Putamen (tissue), 1 donor: ENCODE measurements at regions not wholly inside any gene's neighbourhood (a gene's known extent, or its start where the extent isn't known, plus 50 kb on each side); places are given as distances from the start of the nearest gene placed in this dataset.

Experiments
- DNase-seq: peaks from one replicate; pipeline ENCODE4 v3.0.0-alpha.2; 2016; ENCODE audit warnings: low spot score

- no peak for DNase-seq
These were observed 82.8 kb upstream of the PRDM11 start for GRCh38 chr11:45063669-45064068.

GRCh38 chr11:45067966-45068365, 78.5 kb upstream of the PRDM11 start:
- no peak for DNase-seq

DNA sequence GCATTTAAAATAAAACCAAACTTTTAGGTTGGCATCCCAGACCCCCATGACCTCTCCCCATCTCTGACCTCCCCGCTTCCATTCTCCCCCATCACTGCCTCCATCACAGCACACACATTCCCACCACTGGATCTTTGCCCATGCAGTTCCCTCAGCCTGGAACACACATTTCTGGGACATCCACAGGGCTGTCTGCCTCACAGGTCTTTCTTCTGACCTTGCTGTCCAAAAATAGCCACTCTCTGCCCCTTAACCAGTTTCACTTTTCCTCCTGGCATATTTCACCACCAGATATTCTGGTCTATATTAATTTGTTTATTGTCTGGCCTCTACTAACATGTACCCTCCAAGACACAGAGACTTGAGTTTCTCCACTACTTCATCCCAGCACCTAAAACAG, 75.2 kb upstream of the PRDM11 start:
- no peak for DNase-seq

DNA sequence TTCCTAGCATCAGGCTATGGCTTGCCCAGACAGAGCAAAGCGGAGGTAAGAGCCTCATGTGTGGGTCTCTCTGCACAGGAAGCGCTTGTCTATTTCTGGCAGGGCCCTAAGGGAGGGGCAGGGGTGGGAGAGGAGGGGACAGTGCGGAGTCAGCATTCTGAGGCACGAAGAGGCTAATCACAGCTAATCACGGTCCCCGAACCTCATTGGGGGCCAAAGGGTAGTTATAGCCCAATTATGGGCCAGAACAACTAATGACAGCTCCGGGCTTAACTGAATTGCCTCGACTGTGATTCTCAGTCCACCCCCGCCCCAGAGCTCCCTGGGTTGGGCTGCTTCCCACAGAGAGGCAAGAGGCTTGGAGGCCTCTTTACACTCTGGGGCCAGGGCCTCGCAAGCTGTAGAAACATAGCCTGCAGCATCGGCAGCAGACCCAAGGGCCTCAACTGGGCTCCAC, 72.7 kb upstream of the PRDM11 start:
- no peak for DNase-seq

- no peak for DNase-seq
These were observed 70.9 kb upstream of the PRDM11 start for GRCh38 chr11:45075519-45075918.

- DNase-seq = no peak
These were observed 70.5 kb upstream of the PRDM11 start for GRCh38 chr11:45075952-45076351.

- DNase-seq = no peak
These were observed 69.7 kb upstream of the PRDM11 start for GRCh38 chr11:45076761-45077160.

GRCh38 chr11:45078236-45079074, 68.0 kb upstream of the PRDM11 start:
- DNase-seq = no peak

- DNase-seq = no peak
These were observed 67.4 kb upstream of the PRDM11 start for GRCh38 chr11:45079075-45079444.

- DNase-seq = no peak
These were observed 66.9 kb upstream of the PRDM11 start for GRCh38 chr11:45079567-45079942.

DNA sequence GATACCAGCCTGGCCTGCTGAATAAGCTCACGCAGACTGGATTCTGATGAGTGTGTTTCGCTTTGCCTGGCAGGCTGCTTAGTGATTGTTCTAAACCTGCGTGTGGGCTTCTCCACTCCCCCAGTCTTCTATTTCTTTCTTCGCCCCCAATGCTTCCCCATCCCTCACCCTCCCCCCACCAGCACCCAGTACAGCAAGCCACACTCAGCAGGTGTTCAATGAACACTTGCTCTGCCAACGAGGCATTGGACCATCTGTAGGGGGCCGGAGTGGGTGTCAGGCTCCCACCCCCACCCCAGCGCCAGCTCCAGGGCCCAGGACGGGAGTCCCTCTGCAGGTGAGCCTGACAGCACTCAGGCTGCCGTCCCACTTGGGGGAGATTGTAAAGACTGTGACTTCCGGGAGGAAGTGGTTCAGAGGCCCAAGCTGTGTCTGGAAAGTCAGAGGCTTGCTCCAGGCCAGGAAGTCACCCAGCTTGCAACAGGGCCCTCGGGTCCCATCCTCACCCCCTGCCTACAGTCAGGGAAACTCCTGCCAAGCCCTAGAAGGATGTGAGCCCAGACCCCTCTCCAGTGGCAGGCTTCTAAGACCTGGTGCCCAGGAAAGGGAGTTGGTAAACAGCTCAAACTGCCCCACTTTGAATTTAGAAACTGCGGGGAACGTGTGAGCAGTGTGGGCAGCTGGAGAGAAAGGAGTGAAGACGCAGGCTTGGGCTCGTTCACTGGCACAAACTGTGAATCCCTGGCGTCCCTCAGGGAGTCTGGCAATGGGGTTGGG, 66.3 kb upstream of the PRDM11 start:
- no peak for DNase-seq

- no peak for DNase-seq
These were observed 63.5 kb upstream of the PRDM11 start for GRCh38 chr11:45082744-45083543.

DNA sequence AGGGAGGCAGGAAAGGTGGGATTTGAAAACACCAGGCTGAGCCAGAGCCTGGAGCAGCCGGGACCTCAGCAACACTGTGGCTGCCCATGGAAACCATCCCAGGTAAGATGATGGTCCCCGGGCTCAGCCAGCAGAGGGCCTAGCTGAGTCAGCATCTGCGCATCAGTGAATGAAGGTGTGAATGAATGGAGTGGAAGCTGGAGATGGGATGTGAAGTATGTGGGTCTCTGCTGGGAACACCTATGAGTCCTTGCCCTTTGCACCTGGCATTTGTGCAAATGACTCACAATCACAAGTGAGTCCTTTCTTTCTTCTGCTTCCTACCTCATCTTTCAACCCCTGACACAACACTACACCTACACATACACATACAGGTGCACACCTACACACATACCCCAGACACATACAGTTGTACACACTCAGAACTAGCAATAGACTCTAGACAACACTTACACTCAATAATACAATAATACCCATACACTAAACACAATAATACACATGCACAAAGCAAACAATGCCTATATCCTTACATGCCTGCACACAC, 62.8 kb upstream of the PRDM11 start:
- no peak for DNase-seq

DNA sequence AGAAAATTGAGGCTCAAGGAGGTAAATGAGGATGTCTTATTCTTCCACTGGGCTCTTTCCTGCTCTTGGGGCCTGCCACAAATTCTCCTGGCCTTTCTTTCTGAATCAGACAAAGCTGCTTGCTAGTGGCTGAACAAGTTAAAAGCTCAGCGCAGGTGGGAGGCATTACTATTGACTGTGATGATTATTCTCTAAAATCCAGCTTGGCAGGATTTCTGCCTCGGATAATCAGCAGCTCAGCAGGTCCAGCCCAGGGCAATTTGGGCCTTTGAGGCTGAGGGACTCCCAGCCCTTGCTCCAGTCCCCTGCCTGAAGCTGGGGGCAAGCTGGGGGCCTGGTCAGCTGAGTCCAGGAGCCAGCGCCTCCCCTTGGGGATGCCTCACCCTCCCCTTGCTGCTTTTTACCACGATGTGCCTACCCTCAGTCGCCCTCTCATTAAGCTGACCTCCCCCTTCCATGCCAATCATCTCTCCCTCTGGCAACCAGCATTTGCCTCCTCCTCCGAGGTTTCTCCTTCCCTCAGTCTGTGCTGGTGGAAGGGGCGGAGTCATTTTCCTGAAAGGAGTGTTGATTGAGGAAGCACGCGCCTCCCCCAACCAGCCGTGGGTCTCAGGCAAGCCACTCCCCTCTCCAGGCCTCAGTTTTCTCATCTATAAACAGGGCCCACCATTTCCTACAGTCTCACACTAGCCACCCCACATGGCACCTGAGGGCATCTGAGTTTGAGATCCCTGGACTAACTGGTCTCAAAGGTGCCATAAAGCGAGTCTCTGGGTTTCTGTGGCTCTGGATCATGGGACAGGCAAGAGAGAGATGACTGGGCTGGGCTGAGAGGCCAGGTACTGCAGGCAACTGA, 60.6 kb upstream of the PRDM11 start:
- no peak for DNase-seq

DNA sequence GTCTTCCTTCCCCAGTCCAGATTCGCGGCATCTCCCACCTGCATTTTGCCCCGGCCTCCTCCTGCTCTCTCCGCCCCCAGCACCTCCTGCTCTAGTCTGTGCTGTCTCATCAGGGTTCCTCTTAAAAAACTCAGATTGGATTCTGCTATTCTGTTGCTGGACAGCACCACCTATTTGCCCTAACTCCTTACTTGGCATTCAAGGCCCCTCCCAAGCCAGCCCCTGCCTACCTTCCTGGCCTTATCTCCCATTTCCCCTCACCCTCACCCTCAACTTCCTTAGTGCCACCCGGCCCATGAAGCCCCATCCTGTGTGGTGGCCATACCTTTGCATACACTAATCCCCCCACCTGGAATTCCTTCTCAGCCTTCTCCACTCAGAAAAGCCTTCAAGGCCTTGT, 59.9 kb upstream of the PRDM11 start:
- no peak for DNase-seq

- DNase-seq = no peak
These were observed 59.1 kb upstream of the PRDM11 start for GRCh38 chr11:45087086-45087899.

GRCh38 chr11:45087900-45088160, 58.6 kb upstream of the PRDM11 start:
- DNase-seq = no peak

DNA sequence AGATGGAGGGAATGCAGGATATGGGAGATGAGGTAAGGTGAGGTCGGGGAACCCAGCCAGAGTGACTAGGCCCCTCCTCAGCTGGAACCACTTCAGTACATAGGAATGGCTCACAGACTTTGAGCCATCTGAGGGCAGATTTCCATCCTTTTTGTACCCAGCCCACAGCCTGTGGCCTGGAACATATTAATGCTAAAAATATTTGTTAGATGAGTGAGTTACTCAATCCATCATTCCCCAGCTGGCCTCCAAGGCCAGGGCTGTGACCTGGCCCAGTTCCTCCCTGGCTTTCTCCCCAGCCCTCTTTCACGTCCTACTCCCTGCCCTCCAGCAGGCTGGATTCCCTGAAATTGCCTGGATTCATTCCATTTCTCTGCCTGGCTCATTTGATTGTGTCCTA, 57.2 kb upstream of the PRDM11 start:
- no peak for DNase-seq

DNA sequence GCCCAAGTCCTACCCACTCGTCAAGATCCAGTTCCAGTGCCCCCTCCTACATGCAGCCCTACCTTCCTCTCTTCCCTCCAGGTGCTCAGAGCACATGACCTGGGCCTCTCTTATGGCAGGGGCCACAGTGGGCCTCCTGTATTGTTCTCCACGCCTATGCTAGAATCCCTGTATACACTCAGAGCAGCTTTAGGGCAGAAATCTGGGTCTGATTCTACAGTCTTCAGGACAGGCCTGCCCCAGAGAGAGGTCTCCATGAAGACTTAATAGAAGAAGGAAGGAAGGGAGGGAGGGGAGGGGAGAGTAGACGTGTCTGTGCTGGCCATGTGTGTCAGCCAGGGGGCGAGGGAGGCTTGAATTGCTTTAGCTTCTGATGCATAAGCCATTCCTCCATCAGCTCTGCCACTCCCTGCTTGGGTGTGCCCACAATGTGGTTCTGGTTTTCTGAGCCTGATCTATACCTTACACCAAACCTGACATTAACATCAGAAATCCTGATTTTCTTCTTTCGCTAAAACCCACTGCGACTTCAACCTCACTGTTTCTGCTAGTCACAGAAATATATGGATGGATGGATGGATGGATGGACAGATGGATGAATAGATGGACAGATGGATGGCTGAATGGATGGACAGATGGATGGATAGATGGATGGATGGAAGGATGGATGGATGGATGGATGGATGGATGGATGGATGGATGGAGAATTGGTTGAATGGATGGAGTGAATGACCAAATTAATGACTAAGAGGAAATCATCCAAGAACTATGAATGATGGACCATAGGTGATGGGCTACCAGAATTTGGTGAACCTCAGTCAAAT, 56.6 kb upstream of the PRDM11 start:
- DNase-seq = no peak

DNA sequence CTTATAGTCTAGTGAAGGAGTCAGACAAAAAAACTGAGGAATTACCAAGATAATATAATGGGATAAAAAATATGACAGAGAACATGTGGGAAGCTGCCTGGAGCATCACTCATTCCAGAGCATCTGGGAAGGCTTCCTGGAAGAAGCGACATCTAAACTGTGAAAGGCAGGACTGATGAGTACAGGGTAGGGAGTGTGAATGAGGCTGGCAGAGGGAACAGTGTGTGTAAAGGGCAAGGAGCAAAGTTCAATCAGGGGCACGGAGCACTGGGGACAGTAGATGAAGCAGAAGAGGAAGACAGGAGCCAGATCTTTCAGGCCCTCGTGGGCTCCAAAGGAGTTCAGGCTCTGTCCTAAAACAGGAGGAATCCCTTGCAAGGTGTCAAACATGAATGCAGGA, 55.8 kb upstream of the PRDM11 start:
- no peak for DNase-seq
